ENCODE measurements at regions not wholly inside any gene's neighbourhood (a gene's known extent, or its start where the extent isn't known, plus 50 kb on each side); places are given as distances from the start of the nearest gene placed in this dataset.
A peak's percentile ranks its signal among the peaks of the same experiment; 100 is the strongest.

DNA sequence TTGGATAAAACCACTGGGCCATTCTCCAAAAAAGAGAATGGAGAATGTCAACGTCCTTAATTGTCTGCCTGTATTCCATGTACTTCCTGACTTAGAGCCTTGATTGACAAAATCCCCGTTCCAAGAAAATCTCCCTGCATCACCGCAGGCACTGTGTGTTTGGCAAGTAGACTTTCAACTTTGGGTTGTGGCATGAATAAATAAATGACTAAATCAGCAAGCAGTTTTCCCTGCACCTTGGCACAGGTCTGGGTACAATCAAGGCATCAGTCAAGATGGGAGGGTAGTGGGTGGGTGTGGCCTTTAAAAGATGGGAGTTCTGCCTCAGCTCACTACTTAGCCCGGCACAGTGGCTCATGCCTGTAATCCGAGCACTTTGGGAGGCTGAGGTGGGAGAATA lies 248.5 kb upstream of the RPL38 start:
- no peak for DNase-seq (ENCODE audit: low spot score)

GRCh38 chr17:73955616-73956015 lies 247.9 kb upstream of the RPL38 start:
- no peak for DNase-seq (ENCODE audit: low spot score)

DNA sequence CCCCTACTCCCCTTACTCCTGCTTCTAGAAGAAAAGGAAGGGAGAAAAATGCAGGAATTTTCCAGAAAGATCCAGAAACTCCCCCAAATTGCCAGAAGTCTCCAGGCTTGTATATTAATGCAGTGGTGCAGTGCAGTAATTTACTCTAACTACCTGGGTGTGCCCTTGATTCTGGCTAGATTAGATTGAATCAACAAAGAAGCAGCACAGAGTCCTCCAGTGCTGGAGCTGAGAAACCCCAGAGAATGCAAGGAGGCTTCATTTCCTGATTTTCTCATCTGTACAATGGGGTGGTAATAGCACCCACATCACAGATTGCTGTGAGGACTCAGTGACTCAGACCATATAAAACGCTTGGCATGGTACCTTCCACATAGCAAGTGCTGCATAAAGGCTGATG lies 247.3 kb upstream of the RPL38 start:
- DNase-seq (ENCODE audit: low spot score), result no peak

- peak; percentile 37 for DNase-seq (ENCODE audit: low spot score)
Measured at GRCh38 chr17:73956595-73957465, 246.6 kb upstream of the RPL38 start.

DNA sequence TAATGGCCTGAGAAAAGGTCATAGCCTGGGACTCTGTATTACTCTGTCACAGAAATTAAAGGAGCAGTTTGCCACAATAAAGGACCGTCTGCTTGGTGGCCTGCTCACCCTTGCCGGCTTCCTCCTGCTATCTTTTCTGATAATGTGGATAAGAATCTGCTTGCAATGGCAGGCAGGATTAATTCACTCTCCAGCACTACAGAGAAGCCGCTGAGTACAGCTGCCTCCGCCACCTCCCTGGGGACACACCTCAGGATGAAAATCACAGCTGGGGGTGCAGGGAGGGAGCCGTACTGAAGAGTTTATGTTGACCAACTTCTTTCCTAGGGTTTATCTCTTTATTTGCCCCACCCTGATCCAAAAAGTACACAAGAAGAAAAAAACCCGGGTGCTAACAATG lies 245.9 kb upstream of the RPL38 start:
- no peak for DNase-seq (ENCODE audit: low spot score)

DNA sequence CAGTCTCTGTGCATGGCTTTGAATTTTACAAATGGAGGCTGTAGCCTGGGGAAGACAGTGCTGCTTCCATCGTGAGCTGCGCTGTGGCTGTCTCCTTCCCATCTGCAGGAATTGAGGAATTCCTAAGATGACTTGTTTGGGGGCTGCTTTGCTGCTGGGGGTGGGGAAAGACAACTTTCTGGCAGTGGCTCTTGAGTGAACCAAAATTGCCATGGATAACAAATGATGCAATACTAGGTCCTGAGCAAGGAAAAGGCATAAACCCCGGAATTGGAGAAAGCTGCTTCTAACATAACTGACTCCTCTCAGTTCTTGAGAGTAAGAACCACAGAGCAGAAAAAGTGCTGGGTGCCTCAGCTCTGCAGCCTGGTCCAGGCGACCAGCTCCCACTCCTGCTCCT lies 245.0 kb upstream of the RPL38 start:
- no peak for DNase-seq (ENCODE audit: low spot score)

DNA sequence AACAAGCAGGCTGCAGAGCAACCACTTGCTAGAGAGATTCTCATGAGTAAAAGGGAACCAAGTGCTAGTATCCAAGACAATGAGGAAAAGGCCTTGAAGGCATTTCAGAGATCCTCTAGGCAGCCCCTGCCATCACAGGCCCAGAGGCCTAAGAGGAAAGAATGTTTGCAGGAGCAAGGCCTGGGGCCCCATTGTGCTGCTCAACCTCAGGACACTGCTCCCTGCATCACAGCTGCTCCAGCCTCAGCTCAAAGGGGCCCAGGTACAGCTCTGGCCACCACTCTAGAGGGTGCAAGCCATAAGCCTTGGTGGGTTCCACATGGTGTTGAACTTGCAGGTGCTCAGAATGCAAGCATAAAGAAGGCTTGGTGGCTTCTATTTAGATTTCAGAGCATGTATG lies 243.0 kb upstream of the RPL38 start:
- DNase-seq (ENCODE audit: low spot score), result no peak

GRCh38 chr17:73962308-73962707 lies 241.2 kb upstream of the RPL38 start:
- DNase-seq (ENCODE audit: low spot score), result no peak

DNA sequence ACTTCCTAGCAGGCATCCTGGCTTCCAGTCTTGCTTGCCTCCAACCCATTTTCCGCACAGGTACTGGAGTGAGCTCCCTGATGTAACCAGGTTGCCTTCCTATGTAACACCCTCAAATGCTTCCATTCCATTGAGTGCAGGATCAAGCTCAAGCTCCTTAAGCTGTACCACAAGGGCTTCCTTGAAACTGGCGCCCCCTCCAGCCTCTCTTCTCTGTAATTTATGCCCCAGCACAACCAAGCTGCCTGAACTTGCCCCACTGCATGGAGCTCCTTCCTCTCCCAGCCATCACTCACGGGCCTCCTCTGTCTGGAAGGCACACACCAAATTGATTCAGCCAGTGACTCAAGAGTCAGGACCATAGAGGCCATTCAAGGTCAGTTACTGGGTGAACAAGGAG lies 234.8 kb upstream of the RPL38 start:
- DNase-seq (ENCODE audit: low spot score), result no peak

GRCh38 chr17:73969956-73970355 lies 233.5 kb upstream of the RPL38 start:
- DNase-seq (ENCODE audit: low spot score), result no peak

DNA sequence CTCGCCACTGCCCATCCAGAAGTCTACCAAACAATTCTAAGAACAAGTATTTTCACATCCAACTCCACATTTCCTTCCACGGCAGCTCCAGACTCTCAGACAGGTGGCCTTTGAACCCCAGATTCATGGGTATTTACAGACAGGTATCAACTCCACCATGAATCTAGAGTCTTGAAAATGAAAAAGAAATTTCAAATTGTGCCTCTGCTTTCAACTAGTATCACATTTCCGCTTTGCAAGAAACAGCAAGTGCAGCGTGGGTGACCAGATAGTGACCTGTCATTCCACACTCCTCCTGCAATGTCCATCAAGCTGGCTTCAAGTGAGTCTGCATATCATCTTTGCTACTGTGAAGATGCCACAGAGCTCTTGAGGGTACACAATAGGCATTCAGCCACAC lies 232.4 kb upstream of the RPL38 start:
- no peak for DNase-seq (ENCODE audit: low spot score)

GRCh38 chr17:73972056-73972455 lies 231.4 kb upstream of the RPL38 start:
- no peak for DNase-seq (ENCODE audit: low spot score)

- no peak for DNase-seq (ENCODE audit: low spot score)
Measured at GRCh38 chr17:73972901-73973300, 230.6 kb upstream of the RPL38 start.

DNA sequence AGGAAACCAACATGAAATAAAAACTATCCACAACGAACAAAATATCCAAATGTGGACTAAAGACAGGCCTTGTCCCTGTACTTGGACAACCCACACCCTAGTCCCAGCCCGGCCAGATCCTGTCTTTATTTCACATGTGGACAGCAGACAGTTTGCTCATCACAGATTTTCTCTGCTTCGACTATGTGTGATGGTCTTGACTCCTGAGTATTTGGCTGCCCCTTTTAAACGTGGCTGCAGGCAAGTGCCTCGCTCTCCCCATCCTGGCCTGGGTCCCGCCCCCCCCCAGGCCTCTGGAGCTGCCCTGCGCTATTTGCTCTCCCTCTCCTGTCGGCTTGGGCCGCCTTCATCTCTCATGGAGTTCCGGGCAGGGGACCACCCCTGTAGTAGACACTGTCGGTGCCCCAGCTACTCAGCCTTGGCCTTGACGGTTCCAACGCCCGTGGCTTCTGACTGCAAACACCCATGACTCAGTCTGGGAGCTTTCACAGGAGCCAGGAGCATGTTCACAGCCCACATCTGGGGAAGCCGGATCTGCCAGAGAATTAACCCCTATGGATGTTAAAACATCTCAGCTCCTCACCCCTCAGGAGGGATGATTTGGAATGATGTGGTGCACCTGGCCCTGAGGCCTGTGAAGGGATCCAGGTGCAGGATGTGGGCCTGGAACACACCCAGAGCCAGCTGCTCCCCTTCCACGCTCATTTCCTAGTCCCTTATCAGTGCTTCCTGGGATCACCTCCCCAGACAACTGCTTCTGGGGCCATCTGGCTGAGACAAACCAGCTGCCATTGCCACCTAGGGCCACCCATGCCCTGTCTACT lies 229.7 kb upstream of the RPL38 start:
- DNase-seq (ENCODE audit: low spot score), result no peak

DNA sequence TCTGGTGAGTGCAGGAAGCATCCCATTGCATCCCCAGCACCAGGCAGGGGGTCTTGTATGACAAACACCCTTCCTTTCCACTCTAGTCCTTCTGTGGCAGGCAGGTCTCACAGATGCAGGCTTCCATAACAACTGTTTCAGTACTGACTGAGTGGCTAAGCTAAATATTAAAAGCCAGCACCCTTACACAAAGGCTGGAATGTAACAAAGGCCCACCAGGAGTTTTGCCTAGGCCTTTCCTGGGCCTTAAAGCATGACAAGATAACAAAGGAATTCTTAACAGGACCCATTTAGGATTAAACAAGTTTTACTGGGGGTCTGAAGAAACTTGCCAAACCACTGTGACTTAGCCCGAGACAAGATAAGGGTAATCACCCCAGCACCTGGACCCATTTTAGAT lies 228.9 kb upstream of the RPL38 start:
- no peak for DNase-seq (ENCODE audit: low spot score)

GRCh38 chr17:73976147-73976546 lies 227.3 kb upstream of the RPL38 start:
- DNase-seq (ENCODE audit: low spot score), result no peak

DNA sequence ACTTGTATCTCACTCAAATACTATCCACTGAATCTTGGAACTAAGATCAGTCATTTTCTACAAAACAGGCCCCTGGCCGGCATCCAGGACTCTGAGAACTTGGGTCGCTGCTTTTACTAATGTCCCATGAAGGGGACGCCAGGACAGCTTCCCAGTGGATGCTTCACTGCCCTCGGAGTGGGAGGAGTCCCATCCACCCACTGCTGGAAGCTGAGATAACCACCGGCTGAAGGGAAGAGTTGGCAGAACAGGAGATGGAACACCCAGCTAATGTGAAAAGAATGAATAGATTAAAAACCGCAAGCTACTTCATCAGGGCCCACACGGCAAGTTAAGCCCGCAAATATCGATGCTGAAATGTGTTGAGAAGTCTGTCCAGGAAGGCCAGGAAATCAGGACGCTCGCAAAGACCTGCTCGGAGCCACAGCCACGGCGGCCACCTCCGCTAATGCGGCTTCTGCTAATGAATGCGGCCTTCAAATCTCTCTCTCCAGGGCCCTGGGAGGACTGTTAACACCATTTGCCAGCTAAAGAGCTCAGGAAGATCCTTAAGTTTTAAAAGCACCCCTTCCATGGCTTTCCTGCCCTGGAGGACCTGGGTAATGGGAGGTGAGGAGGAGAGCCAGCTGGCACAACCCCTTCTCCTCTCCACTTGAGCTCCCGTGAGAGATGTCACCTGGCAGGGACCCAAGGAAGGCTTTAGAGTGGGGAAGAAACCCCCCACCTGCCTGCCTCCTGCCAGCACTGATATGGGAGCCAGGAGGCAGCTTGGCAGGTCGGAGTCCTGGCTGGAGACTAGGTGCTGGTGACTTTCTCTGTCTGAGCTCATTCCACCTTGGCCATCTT lies 226.6 kb upstream of the RPL38 start:
- DNase-seq (ENCODE audit: low spot score), result no peak

DNA sequence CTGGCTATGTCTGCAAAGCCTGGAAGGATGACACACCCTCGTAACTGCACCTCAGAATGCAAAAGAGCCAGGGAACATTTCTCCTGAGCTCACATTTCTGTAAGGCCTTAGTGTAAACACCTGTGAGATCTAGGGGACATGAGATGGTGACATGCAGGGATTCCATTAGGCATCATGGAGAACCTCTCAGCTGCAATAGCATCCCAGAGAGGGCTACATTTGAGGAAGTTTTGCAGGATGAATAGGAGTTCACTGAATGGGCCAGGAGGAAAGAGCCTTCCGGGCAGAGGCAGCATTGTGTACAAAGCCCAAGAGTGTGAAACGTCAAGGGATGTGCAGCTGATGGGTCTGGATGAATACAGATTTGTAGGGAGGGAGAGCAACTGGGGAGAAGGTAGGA lies 223.0 kb upstream of the RPL38 start:
- no peak for DNase-seq (ENCODE audit: low spot score)

DNA sequence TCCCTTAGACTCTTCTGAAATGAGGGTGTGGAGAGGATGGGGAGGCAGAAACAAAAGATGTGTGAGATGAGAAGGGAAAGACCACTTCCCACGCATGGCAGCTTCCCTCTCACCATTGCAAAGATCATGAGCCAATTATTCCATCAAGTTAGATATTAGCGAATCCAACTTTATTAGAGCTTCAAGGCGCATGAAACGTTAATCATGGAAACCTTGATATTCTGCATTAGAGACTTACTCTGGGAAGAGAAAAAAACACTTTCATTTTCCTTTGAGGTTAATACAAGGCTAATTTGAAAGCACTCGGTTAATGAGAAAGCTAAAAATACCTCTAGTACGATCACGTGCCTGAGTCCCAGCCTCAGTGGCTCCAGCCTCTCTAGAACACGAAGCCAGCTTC lies 220.6 kb upstream of the RPL38 start:
- DNase-seq (ENCODE audit: low spot score), result no peak

DNA sequence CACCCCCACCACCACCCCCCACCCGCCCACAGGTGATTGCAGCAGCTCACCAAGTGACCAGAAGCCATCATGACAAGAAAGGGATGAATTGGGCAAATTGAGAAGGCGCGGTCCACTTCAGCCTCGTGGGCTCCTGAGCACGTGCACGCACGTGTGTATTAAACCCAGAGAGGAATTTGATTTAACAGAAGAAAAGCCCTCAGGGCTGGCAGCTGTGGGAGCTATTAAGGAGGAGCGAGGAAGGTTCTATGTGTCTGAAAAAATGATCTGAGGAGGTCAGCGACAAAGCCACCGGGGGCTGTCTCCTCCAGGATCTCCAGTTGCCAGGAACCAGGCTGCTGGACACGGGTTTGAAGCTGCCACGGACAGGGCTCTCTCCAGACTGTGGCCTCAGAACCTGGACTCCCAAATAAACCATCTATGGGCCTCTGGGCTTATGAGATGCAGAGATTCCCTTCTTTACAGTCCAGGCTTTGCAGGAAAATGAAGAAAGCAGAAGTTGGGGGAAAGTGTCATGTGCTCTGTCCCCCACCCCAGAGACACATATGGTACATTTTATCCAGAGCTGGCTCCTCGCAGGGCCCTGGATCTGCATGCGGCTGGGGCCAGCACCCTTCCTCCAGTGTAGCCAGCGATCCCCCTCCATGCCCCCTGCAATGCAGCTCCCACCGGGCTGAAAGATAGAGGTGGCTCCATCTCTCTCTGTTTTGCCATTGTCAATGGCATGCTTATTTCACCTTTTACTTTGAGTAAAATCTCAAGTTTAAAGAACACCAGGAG lies 219.7 kb upstream of the RPL38 start:
- no peak for DNase-seq (ENCODE audit: low spot score)

DNA sequence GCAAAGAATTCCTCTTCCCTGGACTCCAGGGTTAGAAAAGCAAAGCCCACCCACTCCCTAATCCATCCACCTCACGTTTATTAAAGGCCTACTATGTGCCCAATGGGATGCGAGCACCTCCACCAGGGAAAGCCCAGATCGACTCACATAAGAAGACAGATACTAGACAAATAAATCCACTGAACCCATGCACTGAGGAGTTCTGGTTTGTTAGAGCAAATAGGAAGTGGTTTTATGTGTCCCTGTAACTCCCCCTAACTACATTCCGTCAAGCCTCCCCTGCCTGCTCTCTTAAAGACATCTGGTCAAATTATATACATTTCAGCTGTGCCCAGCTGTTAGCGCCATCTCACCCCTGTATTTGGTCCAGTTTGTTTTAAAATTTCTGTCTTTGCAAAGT lies 218.5 kb upstream of the RPL38 start:
- peak; percentile 30 for DNase-seq (ENCODE audit: low spot score)
